Frontal cortex (tissue), 3 donors: ENCODE measurements at regions not wholly inside any gene's neighbourhood (a gene's known extent, or its start where the extent isn't known, plus 50 kb on each side); places are given as distances from the start of the nearest gene placed in this dataset.
"Not testable (repeated sequence)": the region's sequence is repeated elsewhere in the genome, so short reads cannot be mapped to it uniquely, and the experiment has no call there.

Experiments
- DNase-seq, 2 donors: peaks; one replicate each; pipeline ENCODE4 v3.0.0; 2012; ENCODE audit warnings: low spot score in 2 of 2
- FAIRE-seq: peaks from 2 replicates; lab custom pipeline; 2012; peaks lifted over from hg19 to GRCh38; lab: Jason Lieb, UNC
- donor health status: control.
- donor health status: control.
- donor health status: control.

GRCh38 chr6:137702791-137703424 is 164.2 kb upstream of the TNFAIP3 start:
- no peak for FAIRE-seq
- no peak for DNase-seq

- FAIRE-seq (no peak), DNase-seq (no peak)
These were observed 162.3 kb upstream of the TNFAIP3 start for GRCh38 chr6:137704802-137705159.

- no peak for DNase-seq
These were observed 161.6 kb upstream of the TNFAIP3 start for GRCh38 chr6:137705160-137706082.

GRCh38 chr6:137706083-137706750 is 160.8 kb upstream of the TNFAIP3 start:
- FAIRE-seq: no peak
- DNase-seq: no peak

More at GRCh38 chr6:137705160-137706082, 161.6 kb upstream of the TNFAIP3 start:
- no peak for FAIRE-seq

- FAIRE-seq (no peak), DNase-seq (no peak)
These were observed 159.9 kb upstream of the TNFAIP3 start for GRCh38 chr6:137707038-137707589.

- peak in 1 of 2 donors; percentile 42 for DNase-seq
- no peak for FAIRE-seq
These were observed 159.3 kb upstream of the TNFAIP3 start for GRCh38 chr6:137707590-137708360.

GRCh38 chr6:137708481-137708880 is 158.6 kb upstream of the TNFAIP3 start:
- no peak for FAIRE-seq

GRCh38 chr6:137709424-137710236 is 157.4 kb upstream of the TNFAIP3 start:
- FAIRE-seq (no peak), DNase-seq (no peak)

More at GRCh38 chr6:137708481-137708880, 158.6 kb upstream of the TNFAIP3 start:
- DNase-seq: no peak

- DNase-seq (no peak), FAIRE-seq (no peak)
These were observed 155.1 kb upstream of the TNFAIP3 start for GRCh38 chr6:137711972-137712371.

GRCh38 chr6:137712587-137712986 is 154.5 kb upstream of the TNFAIP3 start:
- FAIRE-seq (no peak), DNase-seq (no peak)

GRCh38 chr6:137715589-137716045 is 151.4 kb upstream of the TNFAIP3 start:
- no peak for FAIRE-seq
- DNase-seq: no peak

- DNase-seq: no peak
- no peak for FAIRE-seq
These were observed 149.7 kb upstream of the TNFAIP3 start for GRCh38 chr6:137717074-137718073.

GRCh38 chr6:137718903-137719302 is 148.2 kb upstream of the TNFAIP3 start:
- not testable (repeated sequence) for FAIRE-seq, DNase-seq

GRCh38 chr6:137722749-137723272 is 144.2 kb upstream of the TNFAIP3 start:
- FAIRE-seq: no peak
- no peak for DNase-seq

GRCh38 chr6:137723273-137724017 is 143.6 kb upstream of the TNFAIP3 start:
- DNase-seq (no peak), FAIRE-seq (no peak)

GRCh38 chr6:137724018-137724403 is 143.0 kb upstream of the TNFAIP3 start:
- FAIRE-seq (no peak), DNase-seq (no peak)
